IMR-90 (cell line): ENCODE measurements at regions not wholly inside any gene's neighbourhood (a gene's known extent, or its start where the extent isn't known, plus 50 kb on each side); places are given as distances from the start of the nearest gene placed in this dataset.

Experiments
- ATAC-seq: fragments of 200-7000 bp; cut with Tn5 transposase; 2 replicates; pipeline ENCODE4 v1.9.1; 2020; ENCODE audit warnings: low read depth, mild to moderate bottlenecking, moderate library complexity
- BruUV-seq: library from RNA; stranded (reverse); fragments of 400-500 nt; replicated peaks from 2 replicates; lab custom pipeline; 2021; lab: Mats Ljungman, UMichigan
- CTCF ChIA-PET: fragments of 300-600 bp; formaldehyde crosslinking; extraction: SDS; loops from one replicate; lab custom pipeline; 2021; ENCODE audit warnings: antibody characterized with exemption; lab: Yijun Ruan, JAX
- POLR2A ChIA-PET: fragments of 300-600 bp; sonication (Branson Sonifier 250); formaldehyde crosslinking; loops from one replicate; lab custom pipeline; 2022; ENCODE audit warnings: antibody characterized with exemption; ENCODE audit not compliant: unreplicated experiment; lab: Charles Lee
- DNase-seq: peaks from one replicate; pipeline ENCODE4 v3.0.0; 2013
- H2AFZ ChIP-seq: replicated peaks from 2 replicates; pipeline ENCODE3; 2013; ENCODE audit warnings: low read length, mild to moderate bottlenecking; ENCODE audit not compliant: poor library complexity
- H2AK5ac ChIP-seq: 2 replicates; pipeline ENCODE4 v1.6.1; 2013; ENCODE audit warnings: low read depth, low read length, inconsistent platforms
- H2AK9ac ChIP-seq: replicated peaks from 2 replicates; pipeline ENCODE3; 2013; ENCODE audit warnings: mild to moderate bottlenecking, low read depth, low read length, moderate library complexity; ENCODE audit not compliant: poor library complexity
- H2BK120ac ChIP-seq: 2 replicates; pipeline ENCODE4 v1.6.1; 2013; ENCODE audit warnings: low read depth, low read length, inconsistent platforms
- H2BK15ac ChIP-seq: 3 replicates; pipeline ENCODE4 v1.6.1; 2013; ENCODE audit warnings: low read depth, low read length, inconsistent platforms
- H2BK20ac ChIP-seq: 2 replicates; pipeline ENCODE4 v1.6.1; 2013; ENCODE audit warnings: low read depth, mild to moderate bottlenecking, inconsistent platforms, low read length, moderate library complexity
- H2BK5ac ChIP-seq: 2 replicates; pipeline ENCODE4 v1.6.1; 2013; ENCODE audit warnings: mild to moderate bottlenecking, low read depth, low read length, inconsistent platforms; ENCODE audit not compliant: poor library complexity, severe bottlenecking
- H3K14ac ChIP-seq: replicated peaks from 2 replicates; pipeline ENCODE4 v1.6.1; 2013; ENCODE audit warnings: low read depth, low read length, inconsistent platforms
- H3K18ac ChIP-seq: 2 replicates; pipeline ENCODE4 v1.6.1; 2013; ENCODE audit warnings: low read depth, low read length, control low read depth
- H3K23ac ChIP-seq: 2 replicates; pipeline ENCODE4 v1.6.1; 2013; ENCODE audit warnings: low read depth, low read length, inconsistent platforms
- H3K27ac ChIP-seq: 2 replicates; pipeline ENCODE4 v1.5.1; 2013; ENCODE audit warnings: mild to moderate bottlenecking, control low read depth, low read length; ENCODE audit not compliant: insufficient read depth
- H3K27me3 ChIP-seq: 2 replicates; pipeline ENCODE4 v1.6.1; 2013; ENCODE audit warnings: low read length; ENCODE audit not compliant: control insufficient read depth, insufficient read depth
- H3K36me3 ChIP-seq: 2 replicates; pipeline ENCODE4 v1.6.1; 2013; ENCODE audit warnings: low read length, mixed read lengths; ENCODE audit not compliant: control insufficient read depth, insufficient read depth
- H3K4ac ChIP-seq: 2 replicates; pipeline ENCODE4 v1.6.1; 2013; ENCODE audit warnings: low read depth, low read length, inconsistent platforms
- H3K4me1 ChIP-seq: 2 replicates; pipeline ENCODE4 v1.6.1; 2013; ENCODE audit warnings: low read length, mixed read lengths; ENCODE audit not compliant: control insufficient read depth, insufficient read depth
- H3K4me2 ChIP-seq: 2 replicates; pipeline ENCODE4 v1.6.1; 2013; ENCODE audit warnings: low read depth, mild to moderate bottlenecking, control low read depth, low read length, moderate library complexity
- H3K4me3 ChIP-seq: 2 replicates; pipeline ENCODE4 v1.5.1; 2013; ENCODE audit warnings: low read depth, mild to moderate bottlenecking, control low read depth, low read length, moderate library complexity; ENCODE audit not compliant: insufficient read depth
- H3K56ac ChIP-seq: 2 replicates; pipeline ENCODE4 v1.6.1; 2013; ENCODE audit warnings: low read length, inconsistent platforms; ENCODE audit not compliant: insufficient read depth; ENCODE audit errors: extremely low read depth
- H3K79me1 ChIP-seq, 2 experiments: 2 replicates each; pipeline ENCODE4 v1.6.1; 2013; ENCODE audit warnings: low read length in 2 of 2, inconsistent platforms in 1 of 2, low read depth in 1 of 2
- H3K9ac ChIP-seq: 2 replicates; pipeline ENCODE4 v1.6.1; 2013; ENCODE audit warnings: low read depth, low read length, control low read depth
- H3K9me1 ChIP-seq: 2 replicates; pipeline ENCODE4 v1.6.1; 2013; ENCODE audit warnings: low read length, inconsistent platforms; ENCODE audit not compliant: insufficient read depth
- H3K9me3 ChIP-seq: 2 replicates; pipeline ENCODE4 v1.6.1; 2013; ENCODE audit warnings: low read length; ENCODE audit not compliant: control insufficient read depth, insufficient read depth
- H4K20me1 ChIP-seq: 2 replicates; pipeline ENCODE4 v1.6.1; 2013; ENCODE audit warnings: low read length, inconsistent platforms; ENCODE audit not compliant: insufficient read depth
- H4K5ac ChIP-seq: 2 replicates; pipeline ENCODE4 v1.6.1; 2013; ENCODE audit warnings: mild to moderate bottlenecking, low read depth, low read length, control low read depth
- H4K8ac ChIP-seq, 2 experiments: 2 replicates each; pipeline ENCODE4 v1.6.1; 2013; ENCODE audit warnings: low read depth in 2 of 2, low read length in 2 of 2, control low read depth in 1 of 2, inconsistent platforms in 1 of 2
- H4K91ac ChIP-seq: 2 replicates; pipeline ENCODE4 v1.6.1; 2013; ENCODE audit warnings: low read depth, low read length, inconsistent platforms; ENCODE audit not compliant: insufficient read depth
- MAFK ChIP-seq: IDR thresholded peaks from 2 replicates; pipeline ENCODE4 v1.6.1; 2012; ENCODE audit warnings: low read depth, low read length, improper control_type of control experiment
- NFE2L2 ChIP-seq: fragments of 150-350 bp; IDR thresholded peaks from 2 replicates; pipeline ENCODE4 v1.6.1; 2016; ENCODE audit warnings: low read depth, mild to moderate bottlenecking, low read length
- RAD21 ChIP-seq: IDR thresholded peaks from 2 replicates; pipeline ENCODE4 v1.6.1; 2012; ENCODE audit warnings: low read length, improper control_type of control experiment
- RCOR1 ChIP-seq: IDR thresholded peaks from 2 replicates; pipeline ENCODE4 v1.6.1; 2012; ENCODE audit warnings: mild to moderate bottlenecking, low read length, improper control_type of control experiment; ENCODE audit not compliant: insufficient replicate concordance
- WGBS, 2 experiments: methylation state at CpG; one replicate each; pipeline versions ENCODE4 v1.1.5 to v1.1.7; 2013; ENCODE audit warnings: missing lambda C conversion rate in 2 of 2; ENCODE audit not compliant: insufficient read length in 1 of 2; ENCODE audit errors: extremely low coverage in 2 of 2; 5-methylcytosine and 5-hydroxymethylcytosine counted together
- dilution Hi-C: fragments of 300-500 bp; cut with HindIII; formaldehyde crosslinking; loops from one replicate; pipeline ENCODE4 v1.14.3; 2018; ENCODE audit warnings: low sequenced_read_pairs; ENCODE audit not compliant: unreplicated experiment
- in situ Hi-C: fragments of 300-500 bp; cut with MboI; formaldehyde crosslinking; loops from 3 replicates; pipeline ENCODE4 v1.14.3; 2019; ENCODE audit warnings: low sequenced_read_pairs, inconsistent platforms, mixed read lengths
- intact Hi-C: fragments of 100-400 bp; cut with micrococcal nuclease; formaldehyde crosslinking; loops from 2 replicates; pipeline ENCODE4 v1.10.0; 2022

GRCh38 chr10:22767859-22768258 is 53.5 kb upstream of the PIP4K2A start:
- WGBS, 2 experiments, result no CpG with 5 or more reads among the region's 2 CpGs
- dilution Hi-C loops, result no loop called here

More at GRCh38 chr10:22767859-22768258, 53.5 kb upstream of the PIP4K2A start:
- Histone ChIP-seq H4K5ac (no peak overlapping the region), H3K14ac (no peak overlapping the region), H2AK9ac (no peak overlapping the region), H4K91ac (no peak overlapping the region), H3K9me3 (peaks cover 2% of the 10 kb centered on the region; the same call in 1 of the 2 replicates), H3K4me1 (no peaks in the 10 kb centered on the region), H3K9me1 (no peaks in the 10 kb centered on the region), H2BK20ac (no peak overlapping the region), H2BK15ac (no peak overlapping the region), H3K36me3 (no peaks in the 10 kb centered on the region), H3K9ac (no peak overlapping the region), H2BK5ac (no peak overlapping the region), H2BK120ac (no peak overlapping the region), H3K4me3 (no peak overlapping the region), H3K4ac (no peak overlapping the region), H4K8ac (no peak overlapping the region), H3K18ac (no peak overlapping the region), H3K56ac (no peak overlapping the region), H3K27ac (no peak overlapping the region), H2AK5ac (no peak overlapping the region), H3K4me2 (no peak overlapping the region), H3K27me3 (no peaks in the 10 kb centered on the region; the same call in 1 of the 2 replicates), H3K23ac (no peak overlapping the region), H3K79me1 (no peaks in the 10 kb centered on the region), H2AFZ (no peak overlapping the region), H4K20me1 (no peaks in the 10 kb centered on the region)
- DNase-seq (no peak), ATAC-seq (no peak)
- in situ Hi-C loops, result no loop called here
- POLR2A ChIA-PET, result interaction anchor here (0.7 kb wide), 1 partner anchor 1133 kb away, joined by 13 read pairs; no protein-coding TSS in a partner anchor
- intact Hi-C loops, result no loop called here
- CTCF ChIA-PET, result no interaction called here
- TF ChIP-seq RCOR1 (no peak), NFE2L2 (no peak), RAD21 (no peak), MAFK (no peak)
- no TSS peak for BruUV-seq
